CD4-positive, alpha-beta T cell (primary cell): ENCODE measurements at regions not wholly inside any gene's neighbourhood (a gene's known extent, or its start where the extent isn't known, plus 50 kb on each side); places are given as distances from the start of the nearest gene placed in this dataset.

Experiments
- ATAC-seq: fragments of 200-7000 bp; cut with Tn5 transposase; one replicate; pipeline ENCODE4 v1.10.0; 2022; ENCODE audit warnings: mild to moderate bottlenecking; ENCODE audit not compliant: poor library complexity
- CTCF ChIA-PET: fragments of 350-600 bp; sonication (Branson Sonifier 250); formaldehyde crosslinking; loops from one replicate; lab custom pipeline; 2021; ENCODE audit warnings: antibody characterized with exemption, inconsistent platforms; lab: Charles Lee
- POLR2A ChIA-PET: fragments of 350-600 bp; sonication (Branson Sonifier 250); formaldehyde crosslinking; loops from one replicate; lab custom pipeline; 2021; ENCODE audit warnings: antibody characterized with exemption, inconsistent platforms; lab: Charles Lee
- DNase-seq, 14 experiments: peaks; one replicate each; pipeline ENCODE4 v3.0.0-alpha.2; 2013 to 2020; ENCODE audit warnings: mixed read lengths in 2 of 14
- H3K27ac ChIP-seq, 2 donors: one replicate each; pipeline versions ENCODE4 v1.5.1 to v1.7.0; 2013; ENCODE audit warnings: low read length in 2 of 2, low read depth in 1 of 2, mild to moderate bottlenecking in 1 of 2
- H3K27me3 ChIP-seq, 2 experiments: 1 replicate in 1 of 2; 2 replicates in 1 of 2; pipeline versions ENCODE4 v1.6.1 to v1.7.0; 2013; ENCODE audit warnings: low read length in 2 of 2, control low read depth in 1 of 2, mild to moderate bottlenecking in 1 of 2, moderate library complexity in 1 of 2; ENCODE audit not compliant: insufficient read depth in 2 of 2, control insufficient read depth in 1 of 2
- H3K36me3 ChIP-seq: one replicate; pipeline ENCODE4 v1.6.1; 2013; ENCODE audit warnings: low read length, control low read depth; ENCODE audit not compliant: insufficient read depth
- H3K4me1 ChIP-seq: one replicate; pipeline ENCODE4 v1.6.1; 2013; ENCODE audit warnings: low read length, control low read depth; ENCODE audit not compliant: insufficient read depth
- H3K4me3 ChIP-seq: one replicate; pipeline ENCODE4 v1.5.1; 2013; ENCODE audit warnings: mild to moderate bottlenecking, low read length, moderate library complexity
- H3K9me3 ChIP-seq, 2 experiments: 1 replicate in 1 of 2; 2 replicates in 1 of 2; pipeline versions ENCODE4 v1.6.1 to v1.7.0; 2013; ENCODE audit warnings: low read length in 2 of 2, mild to moderate bottlenecking in 2 of 2, control low read depth in 1 of 2, moderate library complexity in 1 of 2; ENCODE audit not compliant: control insufficient read depth in 1 of 2, insufficient read depth in 1 of 2
- H3K27ac Mint-ChIP-seq: one replicate; pipeline ENCODE4 v1.8.0; 2020; ENCODE audit warnings: mixed read lengths
- H3K27me3 Mint-ChIP-seq: one replicate; pipeline ENCODE4 v1.8.0; 2021; ENCODE audit warnings: mixed read lengths
- H3K36me3 Mint-ChIP-seq: one replicate; pipeline ENCODE4 v1.8.0; 2021; ENCODE audit warnings: low read depth, mixed read lengths
- H3K4me1 Mint-ChIP-seq: one replicate; pipeline ENCODE4 v1.8.0; 2021; ENCODE audit warnings: low read depth, mixed read lengths
- H3K4me3 Mint-ChIP-seq: one replicate; pipeline ENCODE4 v1.8.0; 2020; ENCODE audit warnings: mild to moderate bottlenecking, mixed read lengths
- H3K9me3 Mint-ChIP-seq: one replicate; pipeline ENCODE4 v1.8.0; 2020; ENCODE audit warnings: mixed read lengths
- CTCF ChIP-seq: fragments of 200-600 bp; IDR thresholded peaks from one replicate; pipeline ENCODE4 v1.8.0; 2022; ENCODE audit warnings: antibody characterized with exemption, mild to moderate bottlenecking
- intact Hi-C, 2 experiments: fragments of 100-400 bp; cut with DNase I in 1 of 2; cut with micrococcal nuclease in 1 of 2; formaldehyde crosslinking; loops; one replicate each; pipeline versions ENCODE4 v1.15.1 to v1.9.0; 2023 to 2025; cut with DNase I, micrococcal nuclease

- no peak for ATAC-seq
- Histone ChIP-seq H3K36me3 (no peaks in the 10 kb centered on the region), H3K27ac (no peak overlapping the region), H3K9me3 (no peaks in the 10 kb centered on the region), H3K4me3 (no peak overlapping the region), H3K4me1 (no peaks in the 10 kb centered on the region), H3K27me3 (no peaks in the 10 kb centered on the region)
- Mint-ChIP-seq H3K27me3 (no peaks in the 10 kb centered on the region), H3K36me3 (no peaks in the 10 kb centered on the region), H3K4me1 (no peaks in the 10 kb centered on the region), H3K9me3 (no peaks in the 10 kb centered on the region), H3K27ac (no peak overlapping the region), H3K4me3 (no peak overlapping the region)
- intact Hi-C loops, result no loop called here
- TF ChIP-seq CTCF, result no peak
- ChIA-PET CTCF (no interaction called here), POLR2A (no interaction called here)
- DNase-seq, result no peak
Observed at GRCh38 chr9:7671847-7672246, 127.7 kb downstream of the DMAC1 start.

DNA sequence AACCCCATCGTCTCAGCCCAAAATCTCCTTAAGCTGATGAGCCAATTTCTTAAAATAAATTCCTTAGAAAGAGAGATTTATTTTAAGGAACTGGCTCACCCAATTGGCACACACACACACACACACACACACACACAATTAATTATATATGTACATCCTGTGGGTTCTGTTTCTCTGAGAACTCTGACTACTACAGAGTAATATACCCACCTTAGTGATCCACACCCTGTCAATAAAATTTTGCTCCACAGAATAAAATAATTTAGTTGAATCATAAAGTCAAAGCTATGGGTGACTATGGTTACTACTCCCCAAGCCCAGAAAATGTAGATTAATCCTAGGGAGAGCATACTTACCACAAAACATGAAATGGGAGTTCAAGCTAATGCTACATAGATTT, 131.0 kb downstream of the DMAC1 start:
- no peak for TF ChIP-seq CTCF
- no peak for DNase-seq
- Histone ChIP-seq H3K27ac (no peak overlapping the region), H3K4me3 (no peak overlapping the region), H3K9me3 (no peaks in the 10 kb centered on the region), H3K4me1 (no peaks in the 10 kb centered on the region), H3K36me3 (no peaks in the 10 kb centered on the region), H3K27me3 (no peaks in the 10 kb centered on the region)
- Mint-ChIP-seq H3K36me3 (no peaks in the 10 kb centered on the region), H3K4me3 (no peak overlapping the region), H3K4me1 (no peaks in the 10 kb centered on the region), H3K9me3 (no peaks in the 10 kb centered on the region), H3K27ac (no peak overlapping the region), H3K27me3 (no peaks in the 10 kb centered on the region)
- POLR2A ChIA-PET, result interaction anchor here (0.6 kb wide), 1 partner anchor 308 kb away, joined by 3 read pairs; no protein-coding TSS in a partner anchor
- intact Hi-C loops, result no loop called here
- ATAC-seq, result no peak
- CTCF ChIA-PET, result no interaction called here

- no peak overlapping the region for H3K27ac Mint-ChIP-seq
- DNase-seq (no peak), ATAC-seq (no peak)
- H3K4me3 Mint-ChIP-seq, result no peak overlapping the region
- TF ChIP-seq CTCF, result no peak
- no peaks in the 10 kb centered on the region for H3K4me1 Mint-ChIP-seq
- POLR2A ChIA-PET, result interaction anchor here (0.7 kb wide), 1 partner anchor 14 kb away, joined by 3 read pairs; no protein-coding TSS in a partner anchor
- H3K27me3 ChIP-seq, result no peaks in the 10 kb centered on the region
- H3K9me3 ChIP-seq, result no peaks in the 10 kb centered on the region
- H3K36me3 Mint-ChIP-seq, result no peaks in the 10 kb centered on the region
- H3K4me3 ChIP-seq, result no peak overlapping the region
- CTCF ChIA-PET, result no interaction called here
- intact Hi-C loops, result no loop called here
- H3K36me3 ChIP-seq, result no peaks in the 10 kb centered on the region
- no peak overlapping the region for H3K27ac ChIP-seq
- no peaks in the 10 kb centered on the region for H3K4me1 ChIP-seq
- H3K27me3 Mint-ChIP-seq, result no peaks in the 10 kb centered on the region
- H3K9me3 Mint-ChIP-seq, result no peaks in the 10 kb centered on the region
Observed at GRCh38 chr9:7665874-7666273, 133.7 kb downstream of the DMAC1 start.
